ENCODE measurements at regions not wholly inside any gene's neighbourhood (a gene's known extent, or its start where the extent isn't known, plus 50 kb on each side); places are given as distances from the start of the nearest gene placed in this dataset.

DNA sequence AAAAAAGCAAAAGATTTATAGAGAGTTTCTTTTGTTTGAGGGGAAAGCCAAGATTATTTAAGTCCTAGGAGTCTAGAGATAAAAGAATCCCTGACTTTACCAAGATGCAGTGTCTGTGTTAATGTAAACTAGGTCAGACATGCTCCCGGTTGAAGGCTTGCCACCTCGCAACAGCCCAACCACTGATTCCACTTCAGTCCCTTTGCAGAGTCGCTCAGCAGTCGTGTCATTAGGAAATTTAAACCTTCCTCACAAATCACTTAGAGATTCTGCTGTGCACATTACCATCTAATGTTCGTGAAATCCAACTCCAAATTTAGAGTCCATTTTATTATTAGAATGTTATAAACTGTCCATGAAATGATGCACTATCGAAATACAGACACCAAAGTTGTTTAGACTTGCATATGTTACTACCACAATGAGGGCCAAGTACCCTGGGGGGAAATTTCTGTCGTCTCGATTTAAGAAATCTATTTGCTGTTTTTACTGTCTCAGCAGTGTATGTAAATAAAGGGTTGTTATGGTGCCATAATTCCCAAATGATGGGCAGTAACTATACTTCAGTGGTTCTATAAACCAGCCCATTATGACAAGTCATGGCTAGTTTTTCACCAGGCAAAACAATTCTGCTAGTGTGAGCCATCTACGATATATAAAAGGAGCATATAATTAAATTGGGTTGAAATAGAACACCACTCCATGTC is 101.4 kb upstream of the MTNR1B start:
- DNase-seq (ENCODE audit: low spot score), result no peak

DNA sequence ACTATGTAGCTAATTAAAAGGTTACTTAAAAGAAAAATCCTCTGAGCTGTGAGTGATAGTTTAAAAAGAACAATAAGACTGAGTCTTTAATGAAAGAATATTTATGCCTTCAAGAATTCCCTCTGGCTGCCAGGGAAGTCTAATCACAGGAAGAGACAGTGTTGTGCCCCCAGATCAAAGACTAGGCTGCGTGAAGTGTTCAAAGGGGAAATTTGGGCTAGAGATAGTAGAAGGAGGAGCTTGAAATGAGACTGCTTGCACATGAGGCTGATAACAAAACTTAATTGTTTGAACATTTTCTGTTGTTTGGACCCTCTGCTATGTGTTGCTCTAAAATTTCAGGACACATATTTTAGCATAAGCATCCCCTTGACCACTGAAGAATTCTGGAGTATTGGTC is 99.7 kb upstream of the MTNR1B start:
- DNase-seq (ENCODE audit: low spot score), result no peak

DNA sequence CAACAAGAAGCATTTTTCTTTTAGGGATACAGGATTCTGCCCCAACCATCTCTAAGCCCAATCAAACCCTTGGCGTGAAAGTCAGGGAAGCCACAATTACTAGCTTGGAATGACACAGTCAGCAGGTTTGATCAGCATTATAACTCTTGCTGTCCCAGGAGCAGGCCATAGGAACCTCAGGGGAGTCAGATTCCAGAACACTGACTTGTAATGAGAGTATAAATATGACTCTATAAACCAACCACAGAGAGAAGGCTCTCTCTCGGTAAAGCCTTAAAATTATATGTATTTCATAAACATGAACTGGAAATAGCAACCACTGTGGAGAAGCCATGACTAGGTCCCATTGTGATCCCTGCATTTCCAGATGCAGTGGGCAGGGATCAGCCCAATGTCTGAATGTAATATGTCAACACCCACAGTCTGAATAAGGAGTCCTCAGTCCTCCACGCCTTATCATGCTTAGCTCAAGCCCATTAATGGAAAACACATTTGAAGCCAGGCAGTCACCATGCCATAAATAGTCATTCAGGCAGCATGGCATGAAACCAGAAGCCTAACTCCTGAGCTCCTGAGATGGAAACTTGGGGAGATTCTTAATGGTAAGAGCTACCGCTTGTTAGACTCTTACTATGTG is 99.1 kb upstream of the MTNR1B start:
- DNase-seq (ENCODE audit: low spot score), result no peak

DNA sequence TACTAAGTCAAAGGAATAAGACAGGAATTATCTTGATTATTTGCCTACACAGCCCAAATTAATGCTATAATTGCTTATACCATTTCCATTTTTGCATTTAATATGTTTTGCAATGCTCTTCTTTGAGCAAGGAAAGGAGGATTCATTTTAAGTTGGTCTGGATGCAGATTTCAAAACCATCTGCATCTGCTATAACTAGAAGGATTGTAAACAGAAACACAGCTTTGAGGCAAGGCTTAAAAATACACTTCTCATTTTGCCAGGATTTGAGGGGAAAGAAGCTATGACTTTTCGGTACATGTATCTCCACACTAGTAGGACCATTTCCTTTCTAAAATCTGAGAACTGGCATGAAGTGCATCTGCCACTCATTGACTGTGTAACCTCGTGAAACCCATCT is 95.9 kb upstream of the MTNR1B start:
- DNase-seq (ENCODE audit: low spot score), result no peak

DNA sequence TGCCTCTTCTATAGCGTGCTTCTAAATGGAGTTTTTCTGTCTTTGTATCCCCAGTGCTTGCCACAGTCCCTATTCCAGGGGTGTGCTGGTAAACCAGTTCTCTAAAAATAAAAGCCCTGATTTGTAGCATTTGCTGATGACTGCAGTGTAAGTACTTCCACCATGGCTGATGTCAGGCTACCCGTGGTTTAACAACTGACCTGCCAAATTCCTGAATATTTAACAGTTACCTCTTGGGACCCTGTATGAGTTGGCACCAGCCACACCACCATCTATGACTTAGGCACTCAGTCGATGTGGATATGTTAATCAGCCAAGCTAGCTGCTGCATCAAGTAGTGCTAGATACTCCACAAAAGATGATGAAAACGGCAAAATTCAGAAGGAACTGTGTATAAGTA is 94.0 kb upstream of the MTNR1B start:
- no peak for DNase-seq (ENCODE audit: low spot score)

DNA sequence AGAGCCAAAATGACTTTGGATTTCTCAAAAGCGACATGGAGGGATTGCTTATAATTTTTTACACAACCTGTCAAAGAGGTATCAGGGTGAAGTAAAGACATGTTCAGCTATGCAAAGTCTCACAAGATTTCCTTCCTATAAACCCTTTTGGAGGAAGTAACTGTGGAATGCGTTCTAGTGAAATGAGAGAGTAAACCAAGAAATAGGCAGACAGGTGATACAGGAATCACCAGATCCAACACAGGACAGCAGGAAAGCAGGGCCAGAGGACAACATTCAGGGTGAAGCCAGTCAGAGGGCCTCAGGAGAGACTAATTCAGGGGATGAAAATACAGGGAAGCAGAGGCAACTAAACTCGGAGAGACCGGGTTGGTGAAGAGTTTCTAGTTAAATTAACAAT is 90.4 kb upstream of the MTNR1B start:
- no peak for DNase-seq (ENCODE audit: low spot score)

DNA sequence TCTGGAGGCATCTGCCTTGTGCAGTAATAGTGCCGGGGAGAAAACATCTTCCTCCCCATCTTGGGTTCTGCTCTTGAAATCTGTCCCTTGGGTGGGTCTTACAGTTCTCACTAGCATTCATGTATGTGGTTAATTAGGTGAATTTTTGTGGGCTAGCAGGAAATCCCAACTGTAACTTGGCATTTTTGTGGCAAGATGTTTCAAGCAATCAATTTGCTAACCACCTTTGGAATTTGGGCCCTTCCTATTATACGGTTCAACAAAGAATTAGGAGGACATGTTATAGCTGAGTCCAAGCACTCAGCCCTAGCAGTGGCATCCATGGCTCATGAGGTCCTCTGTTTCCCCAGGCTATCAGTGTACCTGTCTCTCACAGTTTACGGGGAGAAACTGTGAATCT is 89.1 kb upstream of the MTNR1B start:
- peak; percentile 41 for DNase-seq (ENCODE audit: low spot score)

DNA sequence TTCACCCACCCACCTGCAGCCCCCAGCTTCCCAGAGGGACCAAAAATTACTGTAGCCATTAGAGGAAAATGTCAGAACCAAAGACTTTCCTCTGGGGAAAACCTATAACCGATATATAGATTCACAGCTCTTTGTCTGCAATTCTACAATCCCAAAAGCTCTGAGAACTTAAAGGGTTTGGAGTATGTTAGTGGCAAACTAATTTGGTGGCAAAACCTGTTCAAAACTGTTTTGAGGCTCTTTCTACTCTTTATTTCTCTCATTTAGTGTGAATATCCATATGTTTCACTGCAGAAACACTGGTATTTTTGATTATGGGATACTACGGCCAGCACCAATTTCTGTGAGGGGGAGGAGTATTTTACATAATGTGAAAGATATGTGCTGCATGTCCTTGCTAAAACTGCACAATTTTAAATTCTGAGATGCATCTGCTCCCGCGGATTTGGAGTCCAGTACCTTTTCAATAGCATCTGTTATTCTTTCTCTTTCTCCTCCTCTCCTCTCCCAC is 87.5 kb upstream of the MTNR1B start:
- DNase-seq (ENCODE audit: low spot score), result no peak

DNA sequence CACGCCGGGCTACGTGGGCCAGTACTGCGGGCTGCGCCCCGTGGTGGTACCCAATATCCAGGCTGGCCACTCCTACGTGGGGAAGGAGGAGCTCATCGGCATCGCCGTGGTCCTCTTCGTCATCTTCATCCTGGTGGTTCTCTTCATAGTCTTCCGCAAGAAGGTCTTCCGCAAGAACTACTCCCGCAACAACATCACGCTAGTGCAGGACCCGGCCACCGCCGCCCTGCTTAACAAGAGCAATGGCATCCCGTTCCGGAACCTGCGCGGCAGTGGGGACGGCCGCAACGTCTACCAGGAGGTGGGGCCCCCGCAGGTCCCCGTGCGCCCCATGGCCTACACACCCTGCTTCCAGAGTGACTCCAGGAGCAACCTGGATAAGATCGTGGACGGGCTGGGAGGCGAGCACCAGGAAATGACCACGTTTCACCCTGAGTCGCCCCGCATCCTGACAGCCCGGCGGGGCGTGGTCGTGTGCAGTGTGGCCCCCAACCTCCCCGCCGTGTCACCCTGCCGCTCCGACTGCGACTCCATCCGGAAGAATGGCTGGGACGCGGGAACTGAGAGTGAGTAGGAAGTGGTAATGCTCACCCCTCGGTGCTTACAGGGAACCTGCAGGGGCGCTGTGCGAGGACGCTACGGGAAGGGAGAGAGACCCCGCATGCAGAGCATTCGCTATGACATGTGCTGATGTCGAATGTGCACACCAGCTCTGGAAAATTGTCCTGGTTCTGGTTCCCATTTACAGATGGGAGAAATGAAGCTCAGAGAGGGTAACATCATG is 86.4 kb upstream of the MTNR1B start:
- no peak for DNase-seq (ENCODE audit: low spot score)

DNA sequence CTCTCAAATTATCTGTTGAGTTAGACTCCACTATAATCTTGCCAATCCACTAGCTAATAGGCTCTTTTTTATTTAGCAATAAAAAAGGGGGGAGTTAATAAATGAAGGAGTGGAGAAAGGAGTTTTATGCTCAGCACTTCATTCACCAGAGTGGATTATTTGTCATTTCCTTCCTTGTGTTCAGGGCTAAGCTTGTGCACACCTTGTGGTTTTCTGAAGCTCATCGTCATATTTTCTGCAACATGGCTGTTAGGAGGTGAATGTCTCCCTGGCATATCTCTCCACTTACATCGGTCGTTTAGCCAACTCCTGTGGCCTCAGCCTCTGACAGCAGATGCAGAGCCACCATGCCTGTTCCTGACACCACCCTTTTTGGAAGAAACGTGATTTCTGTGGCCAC is 83.9 kb upstream of the MTNR1B start:
- DNase-seq (ENCODE audit: low spot score), result no peak

DNA sequence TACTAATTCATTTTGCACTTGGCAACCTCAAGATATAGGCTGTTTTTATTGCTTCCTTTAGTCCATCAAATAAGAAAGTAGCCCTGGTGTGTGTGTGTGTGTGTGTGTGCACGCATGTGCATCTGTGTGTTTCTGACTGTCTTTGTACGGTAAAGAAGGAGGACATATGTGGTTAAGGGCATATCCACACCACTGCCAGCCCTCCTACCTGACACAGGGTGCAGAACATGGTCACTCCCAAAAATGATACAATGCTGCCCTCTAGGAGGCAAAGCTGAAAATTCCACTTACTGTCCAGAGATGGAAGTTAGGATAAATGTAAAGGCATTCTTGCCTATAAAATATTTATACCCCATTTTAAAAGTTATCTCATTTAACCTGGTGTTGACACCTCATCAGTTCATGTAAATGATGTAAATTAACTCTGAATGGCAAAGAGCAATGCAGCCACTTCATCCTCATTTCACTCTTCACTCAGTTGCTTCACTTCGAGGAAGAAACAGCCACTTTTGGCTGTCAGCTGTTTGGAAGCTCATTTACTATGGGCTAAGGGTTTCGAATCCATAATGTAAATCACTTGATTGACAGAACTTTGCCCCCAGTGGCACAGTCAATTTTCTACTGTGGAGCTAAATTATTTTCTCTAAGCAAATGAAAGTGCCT is 83.1 kb upstream of the MTNR1B start:
- DNase-seq (ENCODE audit: low spot score), result peak; percentile 60

DNA sequence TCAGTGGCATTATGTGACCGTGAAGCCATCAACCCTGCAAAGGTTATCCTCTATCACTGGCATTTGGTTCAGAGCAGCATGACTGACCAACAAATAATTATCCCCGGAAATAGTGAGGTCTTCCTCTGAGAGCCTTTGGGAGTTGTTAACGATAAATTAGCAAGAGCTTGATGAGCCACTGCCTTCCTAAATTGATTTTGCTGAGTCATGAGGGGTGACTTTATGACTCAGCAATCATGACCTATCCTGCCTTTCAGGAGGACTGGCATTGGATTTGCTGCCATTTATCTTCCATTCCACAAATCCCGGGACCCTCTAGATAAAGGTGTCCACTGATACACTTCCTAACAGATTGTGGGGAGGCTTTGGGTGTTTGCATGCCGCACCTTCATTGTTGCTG is 80.8 kb upstream of the MTNR1B start:
- no peak for DNase-seq (ENCODE audit: low spot score)

DNA sequence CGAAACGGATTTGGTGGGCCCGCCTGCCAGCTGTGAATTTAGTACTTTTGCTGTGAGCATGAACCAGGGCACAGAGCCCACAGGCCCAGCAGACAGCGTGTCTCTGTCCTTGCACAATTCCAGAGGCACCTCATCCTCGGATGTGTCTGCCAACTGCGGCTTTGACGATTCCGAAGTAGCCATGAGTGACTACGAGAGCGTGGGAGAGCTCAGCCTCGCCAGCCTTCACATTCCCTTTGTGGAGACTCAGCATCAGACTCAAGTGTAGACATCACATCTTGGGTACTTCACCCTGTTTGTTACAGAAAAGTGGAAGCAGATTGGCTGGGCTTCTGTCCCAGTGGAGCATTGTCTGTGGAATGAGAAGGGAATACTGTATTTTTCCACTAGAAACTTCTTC is 78.6 kb upstream of the MTNR1B start:
- DNase-seq (ENCODE audit: low spot score), result no peak

DNA sequence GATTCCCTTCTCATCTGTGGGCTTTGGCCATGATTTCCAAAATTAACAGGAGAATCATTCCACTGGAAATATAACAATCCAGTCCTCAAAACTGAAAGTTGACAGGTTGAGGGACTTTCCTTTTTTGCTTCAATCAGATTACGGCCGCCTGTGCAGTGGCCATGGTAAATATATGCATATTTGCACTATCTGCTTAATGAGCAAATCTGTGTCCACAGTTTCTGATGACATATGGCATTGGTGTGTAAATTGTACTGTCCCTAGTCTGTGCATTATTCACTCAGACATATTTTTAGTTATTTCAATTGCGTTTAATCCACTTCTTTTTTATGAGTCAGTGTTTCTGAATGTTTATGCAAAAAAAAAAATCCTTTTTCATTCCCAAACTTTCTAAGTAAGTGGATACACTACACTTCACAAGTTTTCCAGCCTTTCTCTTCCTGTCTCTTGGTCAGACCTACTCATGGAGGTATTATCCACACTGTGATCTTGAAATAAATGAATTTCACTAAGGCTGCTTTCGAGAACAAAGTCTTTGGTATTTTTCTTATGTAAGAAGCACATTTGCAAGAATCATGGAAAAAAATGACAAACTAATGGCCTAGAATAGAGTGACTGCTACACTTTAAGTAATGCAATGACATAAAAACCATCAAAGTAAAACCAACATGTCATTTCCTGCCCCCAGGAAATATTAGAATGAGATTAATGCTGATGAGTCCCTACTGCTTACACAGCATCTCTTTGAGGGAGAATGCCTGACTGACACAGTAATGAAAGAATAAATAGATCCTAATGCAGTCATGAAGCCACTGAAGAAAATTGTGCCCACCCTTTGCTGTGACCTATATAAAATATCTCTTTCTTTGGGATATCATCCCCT is 76.4 kb upstream of the MTNR1B start:
- no peak for DNase-seq (ENCODE audit: low spot score)

DNA sequence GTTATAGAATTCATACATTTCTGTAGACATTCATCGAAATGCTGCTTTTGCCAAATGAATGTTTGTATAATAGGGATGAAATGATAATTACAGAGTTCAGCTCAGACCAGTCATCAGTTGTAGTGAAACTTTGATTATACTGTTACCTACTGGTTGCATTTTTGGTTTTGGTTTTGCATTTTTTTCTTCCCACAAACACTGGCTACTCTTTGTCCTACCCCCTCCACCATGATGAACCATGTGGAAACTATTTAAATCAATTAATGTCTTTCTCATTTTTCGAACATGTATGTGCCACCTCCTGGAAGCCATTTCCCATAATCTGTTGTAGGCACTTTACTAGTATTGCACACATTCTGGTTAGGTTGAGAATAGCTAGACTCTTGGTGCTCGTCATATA is 75.3 kb upstream of the MTNR1B start:
- no peak for DNase-seq (ENCODE audit: low spot score)

DNA sequence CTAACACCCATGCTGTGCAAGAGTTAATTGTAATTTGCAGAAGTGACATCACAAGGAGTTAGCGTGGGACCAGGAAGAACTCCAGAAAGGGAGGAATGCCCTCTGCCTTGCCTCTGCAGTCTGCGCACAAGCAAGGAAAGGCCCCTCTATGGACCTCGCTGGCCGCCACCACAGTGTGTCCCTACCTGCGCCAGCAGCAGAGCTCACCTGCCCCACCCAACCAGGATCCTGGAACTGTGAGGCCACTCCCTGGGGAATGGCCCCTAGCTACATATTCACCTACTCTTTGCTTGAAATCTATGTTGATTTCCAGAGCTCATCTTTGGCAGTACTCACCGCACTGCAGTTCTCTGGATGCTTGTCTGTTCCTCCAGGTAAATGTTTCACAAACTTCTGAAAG is 72.0 kb upstream of the MTNR1B start:
- no peak for DNase-seq (ENCODE audit: low spot score)

DNA sequence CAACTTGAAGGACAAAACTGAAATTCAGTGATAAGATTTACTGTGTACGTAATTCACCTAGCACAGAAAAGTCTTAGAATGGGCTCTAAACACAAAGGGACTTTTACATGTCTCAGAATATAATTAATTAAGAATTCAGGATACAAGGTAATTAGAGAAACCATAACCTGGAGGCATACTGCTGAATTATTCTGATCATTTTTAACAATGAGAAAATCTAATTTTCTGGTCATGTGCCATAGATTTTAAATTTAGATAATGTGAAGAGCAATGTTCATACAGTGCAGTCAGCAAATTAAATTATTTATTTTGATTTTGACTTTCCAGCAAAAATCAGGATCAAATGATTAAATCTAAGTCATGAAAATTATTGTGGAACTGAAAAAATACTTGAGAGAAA is 67.0 kb upstream of the MTNR1B start:
- DNase-seq (ENCODE audit: low spot score), result no peak

DNA sequence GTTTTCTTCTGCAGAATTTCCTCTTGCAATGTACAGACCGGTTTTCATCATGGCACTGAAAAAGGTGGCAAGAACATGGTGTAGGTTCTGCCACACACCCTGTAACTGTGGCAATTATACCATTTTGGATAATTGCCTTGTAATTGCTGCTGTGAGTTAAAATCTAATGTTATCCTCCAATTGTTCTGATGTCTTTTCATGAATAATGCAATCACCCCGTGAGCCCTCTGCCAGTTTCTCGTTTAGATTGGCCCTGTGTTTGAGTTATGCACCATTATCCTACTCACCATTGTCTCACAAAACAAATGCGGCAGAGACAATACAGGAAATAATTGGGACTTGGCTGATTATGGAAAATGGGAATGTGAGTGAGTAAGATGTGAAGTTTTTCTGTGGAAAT is 61.8 kb upstream of the MTNR1B start:
- DNase-seq (ENCODE audit: low spot score), result no peak

DNA sequence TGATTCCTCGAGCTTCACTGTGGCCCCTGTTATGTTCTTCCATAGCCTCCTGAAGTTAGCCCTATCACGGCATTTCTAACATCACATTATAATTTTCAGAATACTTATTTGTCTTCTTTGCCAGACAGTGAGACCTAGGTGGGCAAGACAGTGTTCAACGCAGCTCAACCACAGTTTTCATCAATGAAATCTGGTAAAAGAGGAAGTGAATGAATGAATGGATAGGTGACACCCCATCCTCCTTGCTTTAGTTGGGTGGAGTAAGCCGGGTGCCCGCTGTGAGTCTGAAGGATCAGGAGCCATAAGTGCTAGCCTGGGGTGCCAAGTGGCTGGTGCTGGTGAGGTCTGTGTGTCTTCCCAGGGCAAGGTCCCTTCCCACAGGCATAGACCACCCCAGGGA is 60.2 kb upstream of the MTNR1B start:
- DNase-seq (ENCODE audit: low spot score), result no peak

DNA sequence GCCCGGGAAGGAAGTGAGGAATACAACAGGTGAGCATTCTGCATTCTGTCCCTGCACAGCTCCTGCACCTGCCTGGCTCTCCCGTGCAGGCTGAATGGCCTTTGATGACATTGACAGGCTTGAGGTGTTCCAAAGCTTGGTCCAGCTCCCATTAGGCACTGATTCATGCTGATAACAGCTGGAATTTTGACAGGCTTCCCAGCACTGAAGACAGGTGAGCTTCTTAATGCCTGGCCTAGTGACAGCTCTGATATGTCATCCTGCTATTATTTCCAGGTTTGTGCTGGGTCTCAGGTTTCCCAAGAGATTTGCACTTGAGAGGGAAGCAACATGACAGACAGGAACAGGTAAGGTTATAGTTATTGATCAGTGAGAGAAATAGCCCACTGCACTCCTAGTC is 58.0 kb upstream of the MTNR1B start:
- no peak for DNase-seq (ENCODE audit: low spot score)

DNA sequence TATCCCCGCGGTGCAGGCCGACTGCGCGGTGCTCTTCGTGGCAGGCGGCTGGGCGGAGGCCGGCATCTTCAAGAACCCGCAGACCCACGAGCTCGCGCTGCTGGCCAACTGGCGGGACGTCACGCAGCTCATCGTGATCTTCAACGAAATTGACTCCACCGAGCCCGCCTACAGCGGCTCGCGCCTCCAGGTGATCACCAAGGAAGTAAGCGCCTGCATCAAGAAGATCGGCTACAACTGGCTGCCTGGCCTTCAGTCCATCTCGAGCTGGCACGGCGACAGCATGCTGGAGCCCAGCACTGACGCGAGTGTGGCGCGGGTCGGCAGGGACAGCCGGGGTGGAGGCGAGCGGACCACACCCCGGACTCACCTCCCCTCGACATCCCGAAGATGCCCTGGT is 53.9 kb upstream of the MTNR1B start:
- no peak for DNase-seq (ENCODE audit: low spot score)

Measured in H4 (cell line).